Sigmoid colon (tissue), 4 donors: ENCODE measurements at regions not wholly inside any gene's neighbourhood (a gene's known extent, or its start where the extent isn't known, plus 50 kb on each side); places are given as distances from the start of the nearest gene placed in this dataset.

Experiments
- CTCF ChIP-seq, 4 experiments: fragments of 450-650 bp in 3 of 4; fragments of 200-600 bp in 1 of 4; IDR thresholded peaks; one replicate each; pipeline ENCODE4 v1.5.1; 2016 to 2019; ENCODE audit warnings: antibody characterized with exemption in 4 of 4, mild to moderate bottlenecking in 3 of 4, moderate library complexity in 2 of 4
- EP300 ChIP-seq, 4 donors: sonication (generic); formaldehyde crosslinking; IDR thresholded peaks; one replicate each; pipeline ENCODE4 v1.6.1; 2017; ENCODE audit warnings: antibody characterized with exemption in 4 of 4
- POLR2AphosphoS5 ChIP-seq, 4 donors: sonication (generic); formaldehyde crosslinking; IDR thresholded peaks; one replicate each; pipeline ENCODE4 v1.6.1; 2017; ENCODE audit warnings: antibody characterized with exemption in 4 of 4

DNA sequence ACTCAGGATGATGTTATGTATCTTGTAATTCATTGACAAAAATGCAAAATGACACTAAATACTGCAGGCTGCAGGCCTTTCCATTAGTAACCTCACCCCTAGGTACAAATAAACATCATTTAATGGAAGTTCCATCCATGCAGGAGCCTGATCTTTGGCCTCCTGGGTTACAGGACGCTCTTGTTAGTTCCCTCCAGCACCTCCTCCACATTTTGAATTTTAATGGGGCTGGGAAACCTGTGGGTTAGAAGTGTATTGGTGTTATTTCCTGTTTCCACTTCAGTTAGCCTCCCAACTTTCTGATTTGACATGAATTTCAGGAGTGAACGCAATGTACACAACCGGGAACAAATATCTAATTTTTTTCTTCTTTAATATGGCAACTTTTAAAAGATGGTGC lies 237.1 kb upstream of the ARGLU1 start:
- TF ChIP-seq POLR2AphosphoS5 (IDR thresholded peaks at IDR 0.05) (no peak), EP300 (IDR thresholded peaks at IDR 0.05) (no peak), CTCF (IDR thresholded peaks at IDR 0.05) (no peak)
